ENCODE measurements at regions not wholly inside any gene's neighbourhood (a gene's known extent, or its start where the extent isn't known, plus 50 kb on each side); places are given as distances from the start of the nearest gene placed in this dataset.
A peak's percentile ranks its signal among the peaks of the same experiment; 100 is the strongest.
"Not testable (repeated sequence)": the region's sequence is repeated elsewhere in the genome, so short reads cannot be mapped to it uniquely, and the experiment has no call there.

GRCh38 chr1:243996223-243996622, 54.9 kb upstream of the ZBTB18 start:
- no peak for DNase-seq (ENCODE audit: low read depth)

GRCh38 chr1:243991650-243992049, 59.4 kb upstream of the ZBTB18 start:
- peak; percentile 31 for DNase-seq (ENCODE audit: low read depth)

- DNase-seq (ENCODE audit: low read depth): no peak
These were observed 66.3 kb upstream of the ZBTB18 start for GRCh38 chr1:243984788-243985187.

GRCh38 chr1:243982447-243983018, 68.5 kb upstream of the ZBTB18 start:
- no peak for DNase-seq (ENCODE audit: low read depth)

GRCh38 chr1:243980471-243980870, 70.6 kb upstream of the ZBTB18 start:
- no peak for DNase-seq (ENCODE audit: low read depth)

GRCh38 chr1:243980071-243980470, 71.0 kb upstream of the ZBTB18 start:
- no peak for DNase-seq (ENCODE audit: low read depth)

GRCh38 chr1:243979396-243979795, 71.7 kb upstream of the ZBTB18 start:
- DNase-seq (ENCODE audit: low read depth): no peak

- no peak for DNase-seq (ENCODE audit: low read depth)
These were observed 74.0 kb upstream of the ZBTB18 start for GRCh38 chr1:243977094-243977493.

GRCh38 chr1:243974451-243975292, 76.4 kb upstream of the ZBTB18 start:
- peak; percentile 36 for DNase-seq (ENCODE audit: low read depth)

GRCh38 chr1:243973169-243973568, 77.9 kb upstream of the ZBTB18 start:
- DNase-seq (ENCODE audit: low read depth): no peak

GRCh38 chr1:243970077-243970476, 81.0 kb upstream of the ZBTB18 start:
- DNase-seq (ENCODE audit: low read depth): no peak

- DNase-seq (ENCODE audit: low read depth): peak; percentile 3
These were observed 82.7 kb upstream of the ZBTB18 start for GRCh38 chr1:243968413-243968812.

- DNase-seq (ENCODE audit: low read depth): peak; percentile 3
These were observed 86.2 kb upstream of the ZBTB18 start for GRCh38 chr1:243964915-243965314.

- peak; percentile 48 for DNase-seq (ENCODE audit: low read depth)
These were observed 87.5 kb upstream of the ZBTB18 start for GRCh38 chr1:243963571-243963970.

- no peak for DNase-seq (ENCODE audit: low read depth)
These were observed 88.5 kb upstream of the ZBTB18 start for GRCh38 chr1:243962541-243962940.

GRCh38 chr1:243959998-243960397, 91.1 kb upstream of the ZBTB18 start:
- no peak for DNase-seq (ENCODE audit: low read depth)

- DNase-seq (ENCODE audit: low read depth): no peak
These were observed 93.9 kb upstream of the ZBTB18 start for GRCh38 chr1:243957141-243957540.

GRCh38 chr1:243956450-243956849, 94.6 kb upstream of the ZBTB18 start:
- no peak for DNase-seq (ENCODE audit: low read depth)

- DNase-seq (ENCODE audit: low read depth): not testable (repeated sequence)
These were observed 99.9 kb upstream of the ZBTB18 start for GRCh38 chr1:243951207-243951606.

GRCh38 chr1:243950166-243950565, 100.1 kb upstream of the AKT3 start:
- DNase-seq (ENCODE audit: low read depth): peak; percentile 85

GRCh38 chr1:243946946-243947345, 96.9 kb upstream of the AKT3 start:
- DNase-seq (ENCODE audit: low read depth): no peak

GRCh38 chr1:243946253-243946652, 96.2 kb upstream of the AKT3 start:
- DNase-seq (ENCODE audit: low read depth): no peak

GRCh38 chr1:243945727-243946126, 95.7 kb upstream of the AKT3 start:
- no peak for DNase-seq (ENCODE audit: low read depth)

All from amniotic epithelial cell (primary cell).